ENCODE measurements at regions not wholly inside any gene's neighbourhood (a gene's known extent, or its start where the extent isn't known, plus 50 kb on each side); places are given as distances from the start of the nearest gene placed in this dataset.

GRCh38 chr5:97657239-97657638 is 474.2 kb upstream of the RIOK2 start:
- no peak for TF ChIP-seq SIN3A (IDR thresholded peaks at IDR 0.05; ENCODE audit: borderline replicate concordance, insufficient read depth, low read length)
- TF ChIP-seq, protein P1, sequence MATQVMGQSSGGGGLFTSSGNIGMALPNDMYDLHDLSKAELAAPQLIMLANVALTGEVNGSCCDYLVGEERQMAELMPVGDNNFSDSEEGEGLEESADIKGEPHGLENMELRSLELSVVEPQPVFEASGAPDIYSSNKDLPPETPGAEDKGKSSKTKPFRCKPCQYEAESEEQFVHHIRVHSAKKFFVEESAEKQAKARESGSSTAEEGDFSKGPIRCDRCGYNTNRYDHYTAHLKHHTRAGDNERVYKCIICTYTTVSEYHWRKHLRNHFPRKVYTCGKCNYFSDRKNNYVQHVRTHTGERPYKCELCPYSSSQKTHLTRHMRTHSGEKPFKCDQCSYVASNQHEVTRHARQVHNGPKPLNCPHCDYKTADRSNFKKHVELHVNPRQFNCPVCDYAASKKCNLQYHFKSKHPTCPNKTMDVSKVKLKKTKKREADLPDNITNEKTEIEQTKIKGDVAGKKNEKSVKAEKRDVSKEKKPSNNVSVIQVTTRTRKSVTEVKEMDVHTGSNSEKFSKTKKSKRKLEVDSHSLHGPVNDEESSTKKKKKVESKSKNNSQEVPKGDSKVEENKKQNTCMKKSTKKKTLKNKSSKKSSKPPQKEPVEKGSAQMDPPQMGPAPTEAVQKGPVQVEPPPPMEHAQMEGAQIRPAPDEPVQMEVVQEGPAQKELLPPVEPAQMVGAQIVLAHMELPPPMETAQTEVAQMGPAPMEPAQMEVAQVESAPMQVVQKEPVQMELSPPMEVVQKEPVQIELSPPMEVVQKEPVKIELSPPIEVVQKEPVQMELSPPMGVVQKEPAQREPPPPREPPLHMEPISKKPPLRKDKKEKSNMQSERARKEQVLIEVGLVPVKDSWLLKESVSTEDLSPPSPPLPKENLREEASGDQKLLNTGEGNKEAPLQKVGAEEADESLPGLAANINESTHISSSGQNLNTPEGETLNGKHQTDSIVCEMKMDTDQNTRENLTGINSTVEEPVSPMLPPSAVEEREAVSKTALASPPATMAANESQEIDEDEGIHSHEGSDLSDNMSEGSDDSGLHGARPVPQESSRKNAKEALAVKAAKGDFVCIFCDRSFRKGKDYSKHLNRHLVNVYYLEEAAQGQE (IDR thresholded peaks at IDR 0.05; ENCODE audit: insufficient read depth in 1 of 2, low read depth in 2 of 2, low read length in 2 of 2): no peak
- TF ChIP-seq POLR2AphosphoS5 (IDR thresholded peaks at IDR 0.05; ENCODE audit: low read depth, low read length): no peak

GRCh38 chr5:97658116-97658900 is 475.3 kb upstream of the RIOK2 start:
- TF ChIP-seq, protein P1 (IDR thresholded peaks at IDR 0.05; ENCODE audit: insufficient read depth in 1 of 2, low read depth in 2 of 2, low read length in 2 of 2): no peak
- TF ChIP-seq POLR2AphosphoS5 (IDR thresholded peaks at IDR 0.05; ENCODE audit: low read depth, low read length) (no peak), TAF1 (IDR thresholded peaks at IDR 0.05; ENCODE audit: borderline replicate concordance, insufficient read depth, low read length) (no peak), SIN3A (IDR thresholded peaks at IDR 0.05; ENCODE audit: borderline replicate concordance, insufficient read depth, low read length) (no peak), FOXP2 (optimal IDR thresholded peaks at IDR 0.05; ENCODE audit: borderline replicate concordance, extremely low read depth, extremely low read length, insufficient read depth) (no peak)

DNA sequence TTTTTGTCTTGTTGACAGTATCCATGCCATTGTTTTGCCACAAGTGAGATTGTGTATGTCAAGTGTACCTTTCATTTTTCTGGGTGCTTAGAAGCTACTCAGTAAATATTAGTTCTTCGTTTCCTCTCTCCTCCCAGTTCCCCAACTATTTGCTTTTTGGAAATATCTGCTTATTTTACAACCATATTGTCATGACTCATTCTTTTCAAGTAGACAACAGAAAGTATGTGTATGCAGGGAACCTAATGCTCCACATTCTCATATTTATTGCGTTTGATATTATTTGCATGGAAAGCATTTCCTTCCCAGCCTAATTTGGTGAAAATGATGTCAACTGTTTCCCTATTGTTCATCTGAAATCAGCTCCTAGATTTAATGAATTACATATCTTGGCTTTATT is 483.7 kb upstream of the RIOK2 start:
- TF ChIP-seq POLR2AphosphoS5 (IDR thresholded peaks at IDR 0.05; ENCODE audit: low read depth, low read length) (no peak), SIN3A (IDR thresholded peaks at IDR 0.05; ENCODE audit: borderline replicate concordance, insufficient read depth, low read length) (no peak), TAF1 (IDR thresholded peaks at IDR 0.05; ENCODE audit: borderline replicate concordance, insufficient read depth, low read length) (no peak), FOXP2 (optimal IDR thresholded peaks at IDR 0.05; ENCODE audit: borderline replicate concordance, extremely low read depth, extremely low read length, insufficient read depth) (no peak)
- TF ChIP-seq, protein P1 (IDR thresholded peaks at IDR 0.05; ENCODE audit: insufficient read depth in 1 of 2, low read depth in 2 of 2, low read length in 2 of 2): no peak

GRCh38 chr5:97670447-97670846 is 487.4 kb upstream of the RIOK2 start:
- no peak for TF ChIP-seq POLR2AphosphoS5 (IDR thresholded peaks at IDR 0.05; ENCODE audit: low read depth, low read length)
- TF ChIP-seq SIN3A (IDR thresholded peaks at IDR 0.05; ENCODE audit: borderline replicate concordance, insufficient read depth, low read length): no peak
- no peak for TF ChIP-seq TAF1 (IDR thresholded peaks at IDR 0.05; ENCODE audit: borderline replicate concordance, insufficient read depth, low read length)
- TF ChIP-seq, protein P1 (IDR thresholded peaks at IDR 0.05; ENCODE audit: insufficient read depth in 1 of 2, low read depth in 2 of 2, low read length in 2 of 2): no peak
- TF ChIP-seq FOXP2 (optimal IDR thresholded peaks at IDR 0.05; ENCODE audit: borderline replicate concordance, extremely low read depth, extremely low read length, insufficient read depth): no peak
